GM21528 (cell line): ENCODE measurements at regions not wholly inside any gene's neighbourhood (a gene's known extent, or its start where the extent isn't known, plus 50 kb on each side); places are given as distances from the start of the nearest gene placed in this dataset.

Source experiments
- ATAC-seq: cut with Tn5 transposase; IDR thresholded peaks from one replicate; pipeline ENCODE4 v1.9.1; 2021; ENCODE audit warnings: mild to moderate bottlenecking, moderate library complexity; ENCODE audit not compliant: unreplicated experiment, low FRiP score

GRCh38 chr16:48852951-48853350, 243.0 kb upstream of the N4BP1 start:
- ATAC-seq, result no peak

- no peak for ATAC-seq
Measured at GRCh38 chr16:48852458-48852857, 242.5 kb upstream of the N4BP1 start.

GRCh38 chr16:48850097-48850770, 240.3 kb upstream of the N4BP1 start:
- ATAC-seq, result no peak

GRCh38 chr16:48846277-48846676, 236.3 kb upstream of the N4BP1 start:
- no peak for ATAC-seq

GRCh38 chr16:48845261-48845660, 235.3 kb upstream of the N4BP1 start:
- no peak for ATAC-seq

- ATAC-seq, result no peak
Measured at GRCh38 chr16:48838349-48838748, 228.4 kb upstream of the N4BP1 start.

- ATAC-seq, result no peak
Measured at GRCh38 chr16:48836636-48837035, 226.7 kb upstream of the N4BP1 start.

GRCh38 chr16:48836067-48836466, 226.1 kb upstream of the N4BP1 start:
- no peak for ATAC-seq

- ATAC-seq, result no peak
Measured at GRCh38 chr16:48834576-48834975, 224.6 kb upstream of the N4BP1 start.

GRCh38 chr16:48833461-48833860, 223.5 kb upstream of the N4BP1 start:
- ATAC-seq, result no peak

- ATAC-seq, result no peak
Measured at GRCh38 chr16:48831076-48831722, 221.2 kb upstream of the N4BP1 start.

GRCh38 chr16:48829336-48830310, 219.6 kb upstream of the N4BP1 start:
- no peak for ATAC-seq

- no peak for ATAC-seq
Measured at GRCh38 chr16:48824271-48824670, 214.3 kb upstream of the N4BP1 start.

GRCh38 chr16:48822431-48822830, 212.5 kb upstream of the N4BP1 start:
- no peak for ATAC-seq

- ATAC-seq, result no peak
Measured at GRCh38 chr16:48820379-48820778, 210.4 kb upstream of the N4BP1 start.

- ATAC-seq, result no peak
Measured at GRCh38 chr16:48818257-48818656, 208.3 kb upstream of the N4BP1 start.

- no peak for ATAC-seq
Measured at GRCh38 chr16:48817032-48817431, 207.1 kb upstream of the N4BP1 start.

- ATAC-seq, result no peak
Measured at GRCh38 chr16:48816393-48816792, 206.4 kb upstream of the N4BP1 start.

- no peak for ATAC-seq
Measured at GRCh38 chr16:48814994-48815393, 205.0 kb upstream of the N4BP1 start.

- no peak for ATAC-seq
Measured at GRCh38 chr16:48813485-48813884, 203.5 kb upstream of the N4BP1 start.

- no peak for ATAC-seq
Measured at GRCh38 chr16:48812856-48813255, 202.9 kb upstream of the N4BP1 start.
